ENCODE measurements at regions not wholly inside any gene's neighbourhood (a gene's known extent, or its start where the extent isn't known, plus 50 kb on each side); places are given as distances from the start of the nearest gene placed in this dataset.

DNA sequence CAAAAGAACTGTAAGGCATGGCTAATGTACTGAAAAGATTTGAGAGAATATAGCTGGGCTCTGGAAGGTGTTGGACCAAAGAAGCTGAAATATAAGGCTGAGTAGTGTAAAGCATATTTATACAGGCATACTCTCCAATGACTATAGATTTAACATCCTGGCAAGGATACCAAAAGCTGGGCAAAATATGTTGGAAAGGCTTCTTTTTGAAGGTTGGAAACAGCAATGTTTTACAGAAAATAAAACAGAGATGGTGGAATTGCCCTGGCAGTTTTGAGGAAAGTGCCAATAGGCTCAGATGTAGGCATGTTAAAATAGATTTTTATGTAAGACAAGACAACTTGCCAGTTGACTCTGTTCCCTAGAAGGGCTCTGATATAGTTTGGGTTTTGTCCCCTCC lies 184.1 kb upstream of the SHISA6 start:
- no peaks in the 10 kb centered on the region for H3K9me2 ChIP-seq (replicated peaks; ENCODE audit: insufficient read depth, low read length)
- H2AFZ ChIP-seq (ENCODE audit: low read length) = no peak overlapping the region
- no peaks in the 10 kb centered on the region for H3K4me1 ChIP-seq (ENCODE audit: low read length)
- H3K9ac ChIP-seq (ENCODE audit: low read length) = no peak overlapping the region
- no peaks in the 10 kb centered on the region for H3K27me3 ChIP-seq (ENCODE audit: low read length)
- no peaks in the 10 kb centered on the region for H3K9me3 ChIP-seq (ENCODE audit: low read length)
- no peak for DNase-seq
- no peaks in the 10 kb centered on the region for H3K79me2 ChIP-seq (ENCODE audit: low read length)
- H3K4me2 ChIP-seq (ENCODE audit: low read depth, low read length, poor library complexity, severe bottlenecking) = no peak overlapping the region
- no peaks in the 10 kb centered on the region for H3K36me3 ChIP-seq (ENCODE audit: insufficient read depth, low read length)
- H3K4me3 ChIP-seq (ENCODE audit: low read length) = no peak overlapping the region
- no peaks in the 10 kb centered on the region for H4K20me1 ChIP-seq (ENCODE audit: insufficient read depth, low read depth, low read length)
- H3K27ac ChIP-seq (ENCODE audit: low read length) = no peak overlapping the region

DNA sequence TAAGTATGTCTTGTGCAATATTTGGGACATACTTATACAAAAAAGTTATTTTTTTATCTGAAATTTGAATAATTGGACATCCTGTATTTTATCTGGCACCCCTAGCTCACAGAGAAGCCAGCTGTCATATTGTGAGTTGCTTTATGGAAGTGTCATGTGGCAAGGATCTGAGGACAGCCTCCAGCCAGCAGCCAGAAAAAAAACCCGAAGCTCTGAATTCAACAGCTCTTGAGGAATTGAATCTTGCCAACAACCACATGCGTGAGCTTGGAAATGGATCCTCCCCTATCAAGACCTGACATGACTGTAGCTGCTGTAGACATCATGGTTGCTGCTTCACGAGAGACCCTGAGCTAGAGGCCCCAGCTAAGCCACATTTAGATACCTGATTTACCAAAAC lies 187.2 kb upstream of the SHISA6 start:
- DNase-seq = no peak
- H3K4me3 ChIP-seq (ENCODE audit: low read length) = no peak overlapping the region

DNA sequence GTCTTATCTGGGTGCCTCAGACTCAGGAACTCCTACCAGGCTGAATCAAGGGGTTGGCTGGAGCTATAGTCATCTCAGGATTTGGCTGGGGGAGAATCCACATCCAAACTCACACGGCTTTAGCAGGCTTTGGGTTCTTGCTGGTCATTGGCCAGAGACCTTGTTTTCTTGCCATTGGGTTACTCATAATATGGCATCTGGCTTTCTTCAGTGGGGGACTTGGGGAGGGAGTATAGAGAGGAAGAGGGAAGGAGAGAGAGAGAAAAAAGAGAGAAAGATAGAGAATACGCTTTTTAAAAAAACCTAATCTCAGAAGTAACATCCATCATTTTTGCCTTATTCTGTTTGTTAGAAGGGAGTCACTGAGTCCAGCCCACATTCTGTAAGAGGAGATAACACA lies 191.5 kb upstream of the SHISA6 start:
- no peak for DNase-seq
- no peak overlapping the region for H3K4me2 ChIP-seq (ENCODE audit: low read depth, low read length, poor library complexity, severe bottlenecking)
- H3K4me3 ChIP-seq (ENCODE audit: low read length) = no peak overlapping the region
- no peaks in the 10 kb centered on the region for H3K9me3 ChIP-seq (ENCODE audit: low read length)
- no peak overlapping the region for H3K27ac ChIP-seq (ENCODE audit: low read length)
- no peaks in the 10 kb centered on the region for H4K20me1 ChIP-seq (ENCODE audit: insufficient read depth, low read depth, low read length)
- H3K36me3 ChIP-seq (ENCODE audit: insufficient read depth, low read length) = no peaks in the 10 kb centered on the region
- H3K27me3 ChIP-seq (ENCODE audit: low read length) = no peaks in the 10 kb centered on the region
- no peak overlapping the region for H3K9ac ChIP-seq (ENCODE audit: low read length)
- H3K79me2 ChIP-seq (ENCODE audit: low read length) = no peaks in the 10 kb centered on the region
- no peaks in the 10 kb centered on the region for H3K4me1 ChIP-seq (ENCODE audit: low read length)
- H2AFZ ChIP-seq (ENCODE audit: low read length) = no peak overlapping the region
- no peaks in the 10 kb centered on the region for H3K9me2 ChIP-seq (replicated peaks; ENCODE audit: insufficient read depth, low read length)

More for the DNA sequence above, 187.2 kb upstream of the SHISA6 start:
- Histone ChIP-seq H3K9ac (ENCODE audit: low read length) (no peak overlapping the region), H3K36me3 (ENCODE audit: insufficient read depth, low read length) (no peaks in the 10 kb centered on the region), H3K9me2 (replicated peaks; ENCODE audit: insufficient read depth, low read length) (no peaks in the 10 kb centered on the region), H4K20me1 (ENCODE audit: insufficient read depth, low read depth, low read length) (no peaks in the 10 kb centered on the region), H3K79me2 (ENCODE audit: low read length) (no peaks in the 10 kb centered on the region), H3K9me3 (ENCODE audit: low read length) (no peaks in the 10 kb centered on the region), H3K27ac (ENCODE audit: low read length) (no peak overlapping the region), H2AFZ (ENCODE audit: low read length) (no peak overlapping the region), H3K4me1 (ENCODE audit: low read length) (no peaks in the 10 kb centered on the region), H3K4me2 (ENCODE audit: low read depth, low read length, poor library complexity, severe bottlenecking) (no peak overlapping the region), H3K27me3 (ENCODE audit: low read length) (no peaks in the 10 kb centered on the region)

DNA sequence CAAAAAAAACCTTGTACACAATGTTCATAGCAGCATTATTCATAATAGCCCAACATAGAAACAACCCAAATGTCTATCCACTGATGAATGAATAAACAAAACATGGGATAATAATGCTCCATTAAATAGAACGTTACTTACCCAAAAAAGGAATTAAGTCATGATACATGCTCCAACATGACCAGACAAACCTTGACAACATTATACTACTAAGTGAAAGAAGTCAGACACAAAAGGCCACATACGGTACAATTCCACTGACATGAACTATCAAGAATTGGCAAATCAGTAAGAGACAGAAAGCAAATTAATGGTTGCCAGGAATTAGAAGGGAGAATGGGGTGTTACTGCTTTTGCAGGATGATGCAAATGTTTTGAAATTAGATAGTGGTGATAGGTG lies 193.8 kb upstream of the SHISA6 start:
- no peak overlapping the region for H3K9ac ChIP-seq (ENCODE audit: low read length)

DNA sequence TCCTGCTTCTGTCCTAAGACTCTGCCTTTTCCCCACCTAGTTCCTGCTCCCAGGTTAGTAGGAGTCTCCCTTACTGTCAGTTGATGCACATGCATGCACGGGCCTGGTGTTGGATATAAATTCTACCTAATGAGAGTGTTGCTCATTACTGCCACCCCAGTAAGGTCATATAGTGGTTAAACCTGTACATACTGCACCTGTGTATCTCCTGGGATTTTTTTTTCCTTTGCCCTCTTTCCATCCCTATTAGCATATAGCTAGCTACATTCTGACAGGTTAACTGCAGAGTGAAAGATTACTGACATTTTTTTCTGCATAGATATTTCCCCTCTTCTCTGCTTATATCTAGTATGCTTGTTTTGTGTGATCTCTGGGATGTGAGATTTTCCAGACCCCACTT lies 201.5 kb upstream of the PIRT start:
- no peaks in the 10 kb centered on the region for H3K79me2 ChIP-seq (ENCODE audit: low read length)
- no peaks in the 10 kb centered on the region for H3K4me1 ChIP-seq (ENCODE audit: low read length)
- no peaks in the 10 kb centered on the region for H3K9me2 ChIP-seq (replicated peaks; ENCODE audit: insufficient read depth, low read length)
- no peaks in the 10 kb centered on the region for H4K20me1 ChIP-seq (ENCODE audit: insufficient read depth, low read depth, low read length)
- H3K4me2 ChIP-seq (ENCODE audit: low read depth, low read length, poor library complexity, severe bottlenecking) = no peak overlapping the region
- no peaks in the 10 kb centered on the region for H3K27me3 ChIP-seq (ENCODE audit: low read length)
- no peak for DNase-seq
- H3K9me3 ChIP-seq (ENCODE audit: low read length) = no peaks in the 10 kb centered on the region
- no peaks in the 10 kb centered on the region for H3K36me3 ChIP-seq (ENCODE audit: insufficient read depth, low read length)
- H3K9ac ChIP-seq (ENCODE audit: low read length) = no peak overlapping the region
- no peak overlapping the region for H2AFZ ChIP-seq (ENCODE audit: low read length)
- H3K4me3 ChIP-seq (ENCODE audit: low read length) = no peak overlapping the region
- no peak overlapping the region for H3K27ac ChIP-seq (ENCODE audit: low read length)

More for the DNA sequence above, 193.8 kb upstream of the SHISA6 start:
- no peaks in the 10 kb centered on the region for H3K27me3 ChIP-seq (ENCODE audit: low read length)
- H3K4me2 ChIP-seq (ENCODE audit: low read depth, low read length, poor library complexity, severe bottlenecking) = no peak overlapping the region
- H3K79me2 ChIP-seq (ENCODE audit: low read length) = no peaks in the 10 kb centered on the region
- H3K9me3 ChIP-seq (ENCODE audit: low read length) = no peaks in the 10 kb centered on the region
- H3K4me1 ChIP-seq (ENCODE audit: low read length) = no peaks in the 10 kb centered on the region
- H3K27ac ChIP-seq (ENCODE audit: low read length) = no peak overlapping the region
- no peak overlapping the region for H2AFZ ChIP-seq (ENCODE audit: low read length)
- H3K36me3 ChIP-seq (ENCODE audit: insufficient read depth, low read length) = no peaks in the 10 kb centered on the region
- H3K4me3 ChIP-seq (ENCODE audit: low read length) = no peak overlapping the region
- no peaks in the 10 kb centered on the region for H4K20me1 ChIP-seq (ENCODE audit: insufficient read depth, low read depth, low read length)
- DNase-seq = no peak
- H3K9me2 ChIP-seq (replicated peaks; ENCODE audit: insufficient read depth, low read length) = no peaks in the 10 kb centered on the region

DNA sequence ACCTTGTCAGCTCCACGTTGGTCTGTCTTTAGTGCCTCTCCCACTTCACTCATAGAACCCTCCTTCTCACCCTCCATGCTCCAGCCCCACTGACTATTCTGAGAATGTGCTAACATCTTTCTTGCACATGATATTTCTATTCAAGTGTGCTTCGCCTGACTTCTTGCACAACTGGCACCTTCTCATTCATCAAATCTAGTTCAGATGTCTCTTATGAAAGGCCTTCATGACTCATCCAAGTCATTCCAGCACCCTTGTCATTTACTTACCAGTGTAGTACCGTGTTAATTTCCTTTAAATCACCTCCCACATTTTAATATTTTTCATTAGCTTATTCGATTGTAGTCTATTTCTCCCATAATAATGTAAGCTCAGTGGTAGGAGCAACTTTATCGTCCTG lies 197.8 kb upstream of the PIRT start:
- no peaks in the 10 kb centered on the region; the same call in 1 of the 2 replicates for H3K9me2 ChIP-seq (replicated peaks; ENCODE audit: insufficient read depth, low read length)
- no peak overlapping the region for H2AFZ ChIP-seq (ENCODE audit: low read length)
- H3K27me3 ChIP-seq (ENCODE audit: low read length) = no peaks in the 10 kb centered on the region
- H3K4me3 ChIP-seq (ENCODE audit: low read length) = no peak overlapping the region
- H3K36me3 ChIP-seq (ENCODE audit: insufficient read depth, low read length) = no peaks in the 10 kb centered on the region
- no peak overlapping the region for H3K27ac ChIP-seq (ENCODE audit: low read length)
- no peaks in the 10 kb centered on the region for H3K79me2 ChIP-seq (ENCODE audit: low read length)
- H3K9me3 ChIP-seq (ENCODE audit: low read length) = peaks cover 8% of the 10 kb centered on the region
- no peak overlapping the region for H3K9ac ChIP-seq (ENCODE audit: low read length)
- DNase-seq = no peak
- H3K4me1 ChIP-seq (ENCODE audit: low read length) = no peaks in the 10 kb centered on the region
- H4K20me1 ChIP-seq (ENCODE audit: insufficient read depth, low read depth, low read length) = no peaks in the 10 kb centered on the region
- H3K4me2 ChIP-seq (ENCODE audit: low read depth, low read length, poor library complexity, severe bottlenecking) = no peak overlapping the region

DNA sequence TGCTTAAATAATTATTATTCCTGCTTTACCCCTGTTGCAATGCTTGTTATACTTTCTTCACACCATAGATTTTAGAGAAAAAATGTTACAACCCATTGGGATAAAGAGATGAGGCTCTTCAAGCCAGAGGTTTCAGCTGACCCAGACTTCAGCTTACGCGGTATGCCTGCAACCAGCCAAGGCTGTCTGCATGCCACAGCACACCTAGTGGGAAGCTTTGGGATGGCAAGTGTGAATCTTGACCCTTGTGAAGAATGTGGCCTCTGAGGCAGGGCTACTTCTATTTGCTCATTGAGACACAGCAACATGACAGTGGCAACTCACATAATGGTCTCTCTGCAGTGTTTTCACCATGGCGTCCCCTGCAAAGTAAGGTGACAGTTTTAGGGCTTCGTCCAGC lies 193.9 kb upstream of the PIRT start:
- Histone ChIP-seq H3K27me3 (ENCODE audit: low read length) (no peaks in the 10 kb centered on the region), H3K4me2 (ENCODE audit: low read depth, low read length, poor library complexity, severe bottlenecking) (no peak overlapping the region)

DNA sequence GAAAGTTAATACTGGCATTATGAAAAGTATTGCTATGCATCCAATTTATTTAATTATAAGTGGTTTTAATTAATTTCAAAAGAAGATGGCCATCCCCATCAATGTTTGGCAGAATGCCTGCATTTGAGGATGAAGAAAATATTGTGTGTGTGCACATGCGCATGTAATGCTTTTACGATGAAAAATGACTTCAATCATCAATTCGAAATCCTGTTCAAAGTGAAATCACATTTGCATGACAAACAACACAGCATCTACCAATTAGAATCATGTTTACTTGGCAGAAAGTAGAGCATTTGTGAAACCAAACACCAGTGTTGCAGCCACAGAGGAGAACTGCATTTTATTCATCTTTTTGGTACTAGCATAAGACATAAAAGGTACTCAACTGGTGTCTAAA lies 191.9 kb upstream of the PIRT start:
- Histone ChIP-seq H3K9me2 (replicated peaks; ENCODE audit: insufficient read depth, low read length) (no peaks in the 10 kb centered on the region; the same call in 1 of the 2 replicates), H3K27ac (ENCODE audit: low read length) (no peak overlapping the region), H3K27me3 (ENCODE audit: low read length) (no peaks in the 10 kb centered on the region), H3K79me2 (ENCODE audit: low read length) (no peaks in the 10 kb centered on the region), H3K36me3 (ENCODE audit: insufficient read depth, low read length) (no peaks in the 10 kb centered on the region), H4K20me1 (ENCODE audit: insufficient read depth, low read depth, low read length) (no peaks in the 10 kb centered on the region), H3K9me3 (ENCODE audit: low read length) (peaks cover 8% of the 10 kb centered on the region), H3K4me2 (ENCODE audit: low read depth, low read length, poor library complexity, severe bottlenecking) (no peak overlapping the region), H2AFZ (ENCODE audit: low read length) (no peak overlapping the region), H3K4me3 (ENCODE audit: low read length) (no peak overlapping the region), H3K4me1 (ENCODE audit: low read length) (no peaks in the 10 kb centered on the region), H3K9ac (ENCODE audit: low read length) (no peak overlapping the region)
- no peak for DNase-seq

More for the DNA sequence above, 193.9 kb upstream of the PIRT start:
- Histone ChIP-seq H3K36me3 (ENCODE audit: insufficient read depth, low read length) (no peaks in the 10 kb centered on the region), H3K9me3 (ENCODE audit: low read length) (peaks cover 8% of the 10 kb centered on the region), H3K27ac (ENCODE audit: low read length) (no peak overlapping the region), H3K9ac (ENCODE audit: low read length) (no peak overlapping the region), H4K20me1 (ENCODE audit: insufficient read depth, low read depth, low read length) (no peaks in the 10 kb centered on the region), H2AFZ (ENCODE audit: low read length) (no peak overlapping the region), H3K4me3 (ENCODE audit: low read length) (no peak overlapping the region), H3K9me2 (replicated peaks; ENCODE audit: insufficient read depth, low read length) (no peaks in the 10 kb centered on the region; the same call in 1 of the 2 replicates), H3K4me1 (ENCODE audit: low read length) (no peaks in the 10 kb centered on the region), H3K79me2 (ENCODE audit: low read length) (no peaks in the 10 kb centered on the region)
- DNase-seq = peak; percentile 44

DNA sequence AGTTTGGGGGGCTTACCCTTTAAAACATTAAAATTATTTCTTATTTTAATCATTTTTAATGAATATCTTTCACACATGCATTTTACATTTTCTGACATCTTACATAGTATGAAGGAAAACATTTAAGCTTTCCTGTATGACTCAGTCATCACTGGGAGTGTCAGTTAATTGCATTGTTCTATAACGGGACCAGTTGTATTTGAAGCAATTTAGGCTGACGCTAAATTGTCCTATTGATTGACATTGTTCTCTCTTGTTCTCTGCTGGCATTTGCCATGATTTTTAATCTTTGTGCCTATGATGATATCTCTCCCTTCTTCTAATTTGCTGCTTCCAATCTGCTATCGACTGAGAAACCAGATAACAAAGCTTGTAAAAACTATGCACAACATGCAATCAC lies 190.5 kb upstream of the PIRT start:
- no peaks in the 10 kb centered on the region; the same call in 1 of the 2 replicates for H3K9me2 ChIP-seq (replicated peaks; ENCODE audit: insufficient read depth, low read length)
- no peaks in the 10 kb centered on the region for H3K36me3 ChIP-seq (ENCODE audit: insufficient read depth, low read length)
- H3K27me3 ChIP-seq (ENCODE audit: low read length) = no peaks in the 10 kb centered on the region
- H3K9me3 ChIP-seq (ENCODE audit: low read length) = peaks cover 8% of the 10 kb centered on the region
- H3K27ac ChIP-seq (ENCODE audit: low read length) = no peak overlapping the region
- H3K4me2 ChIP-seq (ENCODE audit: low read depth, low read length, poor library complexity, severe bottlenecking) = no peak overlapping the region
- H3K9ac ChIP-seq (ENCODE audit: low read length) = no peak overlapping the region
- no peak overlapping the region for H3K4me3 ChIP-seq (ENCODE audit: low read length)
- no peaks in the 10 kb centered on the region for H3K79me2 ChIP-seq (ENCODE audit: low read length)
- no peak for DNase-seq
- no peaks in the 10 kb centered on the region for H3K4me1 ChIP-seq (ENCODE audit: low read length)
- no peaks in the 10 kb centered on the region for H4K20me1 ChIP-seq (ENCODE audit: insufficient read depth, low read depth, low read length)
- H2AFZ ChIP-seq (ENCODE audit: low read length) = no peak overlapping the region

All from Karpas-422 (cell line).